ENCODE measurements at regions not wholly inside any gene's neighbourhood (a gene's known extent, or its start where the extent isn't known, plus 50 kb on each side); places are given as distances from the start of the nearest gene placed in this dataset.
"Not testable (repeated sequence)": the region's sequence is repeated elsewhere in the genome, so short reads cannot be mapped to it uniquely, and the experiment has no call there.

DNA sequence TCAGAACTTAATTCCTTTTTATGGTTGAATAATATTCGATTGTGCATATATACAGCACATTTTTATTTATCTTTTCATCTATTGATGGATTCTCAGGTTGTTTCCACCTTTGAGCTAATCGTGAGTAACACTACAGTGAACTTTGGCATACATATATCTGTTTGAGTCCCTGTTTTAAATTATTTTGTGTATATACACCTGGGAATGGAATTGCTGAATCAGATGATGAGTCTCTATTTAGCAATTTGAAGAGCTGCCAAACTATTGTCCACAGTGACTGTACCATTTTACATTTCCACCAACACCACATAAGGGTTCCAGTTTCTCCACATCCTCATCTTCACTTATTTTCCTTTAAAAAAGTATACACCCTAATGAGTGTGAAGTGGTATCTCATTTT is 166.2 kb upstream of the FGF13 start:
- CTCF ChIA-PET, result no interaction called here
- POLR2A ChIA-PET, result no interaction called here
- TF ChIP-seq, protein P1, sequence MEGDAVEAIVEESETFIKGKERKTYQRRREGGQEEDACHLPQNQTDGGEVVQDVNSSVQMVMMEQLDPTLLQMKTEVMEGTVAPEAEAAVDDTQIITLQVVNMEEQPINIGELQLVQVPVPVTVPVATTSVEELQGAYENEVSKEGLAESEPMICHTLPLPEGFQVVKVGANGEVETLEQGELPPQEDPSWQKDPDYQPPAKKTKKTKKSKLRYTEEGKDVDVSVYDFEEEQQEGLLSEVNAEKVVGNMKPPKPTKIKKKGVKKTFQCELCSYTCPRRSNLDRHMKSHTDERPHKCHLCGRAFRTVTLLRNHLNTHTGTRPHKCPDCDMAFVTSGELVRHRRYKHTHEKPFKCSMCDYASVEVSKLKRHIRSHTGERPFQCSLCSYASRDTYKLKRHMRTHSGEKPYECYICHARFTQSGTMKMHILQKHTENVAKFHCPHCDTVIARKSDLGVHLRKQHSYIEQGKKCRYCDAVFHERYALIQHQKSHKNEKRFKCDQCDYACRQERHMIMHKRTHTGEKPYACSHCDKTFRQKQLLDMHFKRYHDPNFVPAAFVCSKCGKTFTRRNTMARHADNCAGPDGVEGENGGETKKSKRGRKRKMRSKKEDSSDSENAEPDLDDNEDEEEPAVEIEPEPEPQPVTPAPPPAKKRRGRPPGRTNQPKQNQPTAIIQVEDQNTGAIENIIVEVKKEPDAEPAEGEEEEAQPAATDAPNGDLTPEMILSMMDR (IDR thresholded peaks at IDR 0.05; ENCODE audit: insufficient read depth, low read length, missing control alignments), result no peak
- DNase-seq (ENCODE audit: low read depth, low spot score), result no peak
- no peak overlapping the region for H3K4me3 ChIP-seq (ENCODE audit: low read depth, low read length)

DNA sequence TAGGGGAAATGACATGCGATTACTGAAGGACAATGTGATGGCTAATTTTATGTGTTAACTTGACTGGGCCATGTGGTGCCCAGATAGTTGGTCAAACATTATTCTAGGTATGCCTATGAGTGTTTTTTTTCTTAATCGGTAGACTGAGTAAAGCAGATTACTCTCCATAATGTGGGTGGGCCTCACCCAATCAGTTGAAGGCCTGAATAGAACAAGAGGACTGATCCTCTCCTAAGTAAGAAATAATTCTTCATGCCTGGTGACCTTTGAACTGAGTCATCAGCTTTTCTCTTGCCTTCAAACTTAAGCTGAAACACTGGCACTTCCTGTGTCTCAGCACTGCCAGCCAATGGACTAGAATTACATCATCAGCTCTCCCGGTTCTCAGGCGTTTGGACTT is 164.0 kb upstream of the FGF13 start:
- POLR2A ChIA-PET, result no interaction called here
- CTCF ChIA-PET, result no interaction called here
- DNase-seq (ENCODE audit: low read depth, low spot score), result no peak
- TF ChIP-seq, protein P1 (IDR thresholded peaks at IDR 0.05; ENCODE audit: insufficient read depth, low read length, missing control alignments), result no peak
- H3K4me3 ChIP-seq (ENCODE audit: low read depth, low read length), result no peak overlapping the region

DNA sequence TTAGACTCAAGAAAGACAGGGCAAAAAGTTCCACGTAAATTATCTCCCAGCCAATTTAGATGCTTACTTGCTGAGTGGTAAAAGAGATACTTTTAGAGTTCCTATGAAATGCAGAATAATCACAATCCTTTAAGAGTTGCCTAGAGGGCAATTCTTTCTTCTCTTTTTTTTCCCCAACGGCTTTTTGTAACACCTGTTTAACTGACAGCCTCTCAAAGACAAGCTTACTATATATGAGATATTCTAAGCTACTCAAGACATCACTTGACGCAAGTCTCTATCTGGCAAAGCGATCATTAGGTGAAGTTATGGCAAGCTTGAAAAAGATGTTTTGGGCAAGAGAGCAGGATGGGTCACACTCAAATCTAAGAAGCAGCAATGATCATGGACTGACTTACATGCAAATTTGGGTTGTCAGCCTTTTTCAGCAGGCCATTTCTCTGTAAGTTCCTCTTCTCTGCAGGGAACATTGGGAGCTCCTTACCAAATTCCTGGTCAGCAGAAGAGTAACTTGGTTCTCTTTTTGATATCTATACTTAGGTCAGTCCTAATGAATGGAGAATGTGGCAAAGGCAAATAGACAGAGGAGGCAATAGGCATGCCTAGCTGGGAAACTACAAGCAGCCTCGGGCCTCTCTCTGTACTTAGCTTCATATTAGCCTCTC is 162.9 kb upstream of the FGF13 start:
- no peak for DNase-seq (ENCODE audit: low read depth, low spot score)
- ChIA-PET CTCF (no interaction called here), POLR2A (no interaction called here)
- TF ChIP-seq, protein P1 (IDR thresholded peaks at IDR 0.05; ENCODE audit: insufficient read depth, low read length, missing control alignments), result no peak
- H3K4me3 ChIP-seq (ENCODE audit: low read depth, low read length), result no peak overlapping the region

DNA sequence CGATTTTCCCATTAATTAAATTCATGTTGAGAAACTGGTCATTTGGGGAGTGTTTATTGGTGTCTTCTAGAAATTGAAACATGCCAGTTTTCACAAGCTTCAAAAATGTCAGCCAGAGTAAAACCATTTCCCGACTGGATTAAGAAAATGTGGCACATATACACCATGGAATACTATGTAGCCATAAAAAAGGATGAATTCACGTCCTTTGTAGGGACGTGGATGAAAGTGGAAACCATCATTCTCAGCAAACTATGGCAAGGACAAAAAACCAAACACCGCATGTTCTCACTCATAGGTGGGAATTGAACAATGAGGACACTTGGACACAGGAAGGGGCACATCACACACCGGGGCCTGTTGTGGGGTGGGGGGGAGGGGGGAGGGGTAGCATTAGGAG is 162.1 kb upstream of the FGF13 start:
- CTCF ChIA-PET; H3K4me3 ChIP-seq (ENCODE audit: low read depth, low read length); DNase-seq (ENCODE audit: low read depth, low spot score); POLR2A ChIA-PET: not testable (repeated sequence)

DNA sequence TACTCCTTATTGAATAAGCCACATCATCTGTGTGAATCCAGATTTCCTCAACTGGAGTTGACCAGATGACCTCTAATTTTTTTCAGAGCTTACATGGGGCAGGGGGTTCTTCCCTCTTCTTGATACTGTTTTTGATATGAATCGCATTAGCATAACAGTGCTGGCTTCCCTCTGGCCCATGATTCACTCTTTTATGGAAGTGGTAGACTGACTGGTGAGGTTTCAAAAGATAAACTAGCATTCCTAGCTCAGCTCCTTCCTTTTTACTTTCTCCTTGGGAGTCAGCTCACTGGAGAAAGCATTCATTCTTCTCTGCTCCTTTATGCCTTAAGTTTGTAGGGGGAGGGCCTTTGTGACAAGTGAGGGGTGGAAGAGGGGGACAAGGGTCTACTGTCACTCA is 161.0 kb upstream of the FGF13 start:
- DNase-seq (ENCODE audit: low read depth, low spot score), result no peak
- ChIA-PET CTCF (no interaction called here), POLR2A (no interaction called here)

DNA sequence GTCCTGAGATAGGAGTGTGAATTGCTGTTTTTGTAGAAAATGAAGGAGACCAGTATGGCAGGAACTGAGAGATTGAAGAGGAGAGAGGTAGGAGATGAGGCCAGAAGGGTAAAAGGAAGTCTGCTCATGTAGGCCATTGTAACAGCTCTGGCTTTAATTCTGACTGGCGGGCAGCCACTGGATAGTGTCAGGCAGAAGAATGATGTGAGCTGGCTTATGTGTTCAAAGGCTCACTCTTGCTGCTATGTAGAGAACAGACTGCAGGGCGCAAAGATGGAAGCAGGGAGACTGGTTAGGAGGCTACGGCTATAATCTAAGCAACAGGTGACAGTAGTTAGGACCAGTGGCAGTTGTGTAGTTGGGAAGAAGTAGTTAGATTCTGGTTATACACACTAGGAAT is 160.2 kb upstream of the FGF13 start:
- ChIA-PET CTCF (no interaction called here), POLR2A (no interaction called here)
- TF ChIP-seq, protein P1 (IDR thresholded peaks at IDR 0.05; ENCODE audit: insufficient read depth, low read length, missing control alignments), result no peak
- no peak overlapping the region for H3K4me3 ChIP-seq (ENCODE audit: low read depth, low read length)
- DNase-seq (ENCODE audit: low read depth, low spot score), result no peak

More for the DNA sequence above, 161.0 kb upstream of the FGF13 start:
- TF ChIP-seq, protein P1 (IDR thresholded peaks at IDR 0.05; ENCODE audit: insufficient read depth, low read length, missing control alignments), result no peak
- no peak overlapping the region for H3K4me3 ChIP-seq (ENCODE audit: low read depth, low read length)

DNA sequence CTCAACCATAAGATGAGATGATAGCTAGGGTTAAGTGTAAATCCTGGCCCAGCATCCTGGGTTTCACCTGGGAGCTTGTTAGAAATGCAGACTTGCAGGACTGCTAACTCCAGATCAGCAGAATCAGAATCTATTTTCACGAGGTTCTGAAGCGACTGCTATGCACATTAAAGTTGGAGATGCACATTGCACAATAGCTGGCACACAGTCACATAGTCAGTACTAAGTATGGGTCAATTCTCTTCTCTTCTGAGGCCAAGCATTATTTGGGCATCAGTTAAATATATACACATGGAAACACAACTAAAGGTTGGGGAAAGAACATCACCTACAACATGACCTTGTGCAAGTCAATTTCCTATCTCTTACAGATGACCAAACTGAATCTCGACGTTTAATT is 155.1 kb upstream of the FGF13 start:
- TF ChIP-seq, protein P1 (IDR thresholded peaks at IDR 0.05; ENCODE audit: insufficient read depth, low read length, missing control alignments), result no peak
- H3K4me3 ChIP-seq (ENCODE audit: low read depth, low read length), result no peak overlapping the region
- ChIA-PET CTCF (no interaction called here), POLR2A (no interaction called here)
- no peak for DNase-seq (ENCODE audit: low read depth, low spot score)
